ENCODE measurements at regions not wholly inside any gene's neighbourhood (a gene's known extent, or its start where the extent isn't known, plus 50 kb on each side); places are given as distances from the start of the nearest gene placed in this dataset.
"Not testable (repeated sequence)": the region's sequence is repeated elsewhere in the genome, so short reads cannot be mapped to it uniquely, and the experiment has no call there.

DNA sequence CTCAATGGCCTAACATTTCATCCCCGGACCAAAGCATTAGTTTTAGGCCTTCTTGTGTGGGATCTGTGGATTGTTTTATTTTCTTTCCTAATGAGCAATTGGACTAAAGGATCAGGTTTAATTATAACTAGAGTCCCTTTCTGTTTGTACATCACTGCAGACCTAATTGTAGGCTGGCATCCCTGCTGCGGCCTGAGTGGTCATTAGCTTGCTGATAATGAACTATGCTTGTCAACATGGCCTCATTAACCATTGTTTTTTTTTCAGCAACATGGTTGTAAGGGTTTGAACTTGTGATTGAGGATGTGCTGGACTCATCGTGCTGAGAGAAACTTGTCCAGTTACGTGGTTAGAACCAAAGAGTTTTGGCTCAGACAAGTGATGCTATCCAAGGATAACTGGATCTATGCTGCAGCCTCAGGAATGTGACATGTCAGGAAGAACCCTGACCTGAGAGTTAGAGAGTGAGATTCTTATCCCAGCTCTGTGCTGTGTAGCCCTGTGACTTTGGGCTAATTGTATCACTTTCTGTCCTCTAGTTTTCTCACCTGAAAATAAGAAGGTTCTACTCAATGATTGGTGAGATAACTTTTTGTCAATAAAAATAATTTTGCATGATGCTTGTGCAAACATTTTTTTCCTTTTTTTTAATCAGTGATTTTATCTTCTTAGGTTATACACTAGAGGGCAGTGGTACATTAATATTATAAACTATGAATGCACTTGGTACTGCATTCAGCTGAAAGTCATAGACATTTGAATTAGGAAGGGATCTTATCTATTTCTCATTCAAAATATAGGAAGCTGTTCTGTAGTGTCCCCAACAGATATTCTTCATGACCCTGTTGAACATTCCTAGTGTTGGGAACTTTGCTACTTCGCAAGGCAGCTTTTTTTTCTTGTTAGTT, 140.9 kb downstream of the RNF144B start:
- no peak for DNase-seq

GRCh38 chr6:18530201-18530600, 143.1 kb downstream of the RNF144B start:
- DNase-seq: no peak

- no peak for DNase-seq
Observed at GRCh38 chr6:18532139-18532538, 145.0 kb downstream of the RNF144B start.

DNA sequence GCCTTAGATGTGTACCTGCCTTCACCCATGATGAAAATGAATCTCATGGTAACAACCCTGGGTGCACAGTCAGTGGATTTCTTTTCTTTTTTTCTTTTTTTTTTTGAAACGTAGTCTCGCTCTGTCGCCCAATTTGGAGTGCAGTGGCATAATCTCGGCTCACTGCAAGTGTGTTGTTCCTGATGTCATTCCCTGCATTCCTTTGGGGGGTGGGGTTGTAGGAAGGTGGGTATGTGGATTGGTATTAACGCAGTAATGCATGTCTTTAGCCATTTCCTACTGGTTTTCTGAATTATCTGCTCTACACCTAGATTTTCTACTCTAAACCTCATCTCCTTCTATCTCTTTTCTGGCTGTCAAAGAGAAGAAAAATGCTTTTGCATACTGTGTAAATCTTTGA, 146.6 kb downstream of the RNF144B start:
- no peak for DNase-seq

GRCh38 chr6:18536591-18537055, 149.5 kb downstream of the RNF144B start:
- no peak for DNase-seq

DNA sequence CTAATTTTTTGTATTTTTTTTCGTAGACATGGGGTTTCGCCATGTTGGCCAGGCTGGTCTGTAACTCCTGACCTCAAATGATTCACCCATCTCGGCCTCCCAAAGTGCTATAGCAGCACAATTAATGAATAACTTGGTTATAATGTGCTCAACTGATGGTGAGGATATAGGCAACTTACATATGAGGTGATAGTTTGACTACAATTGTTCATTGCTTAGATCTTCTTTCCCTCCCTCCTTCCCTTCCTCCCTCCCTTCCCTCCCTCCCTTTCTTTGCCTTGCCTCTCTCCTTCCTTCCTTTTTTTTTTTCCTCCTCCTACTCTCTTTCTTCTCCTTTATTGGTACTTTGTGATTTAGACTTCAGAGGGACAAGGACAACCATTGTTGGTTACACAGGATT, 151.2 kb downstream of the RNF144B start:
- no peak for DNase-seq

- DNase-seq: no peak
Observed at GRCh38 chr6:18543051-18543450, 155.9 kb downstream of the RNF144B start.

- DNase-seq: not testable (repeated sequence)
Observed at GRCh38 chr6:18545142-18545541, 158.0 kb downstream of the RNF144B start.

DNA sequence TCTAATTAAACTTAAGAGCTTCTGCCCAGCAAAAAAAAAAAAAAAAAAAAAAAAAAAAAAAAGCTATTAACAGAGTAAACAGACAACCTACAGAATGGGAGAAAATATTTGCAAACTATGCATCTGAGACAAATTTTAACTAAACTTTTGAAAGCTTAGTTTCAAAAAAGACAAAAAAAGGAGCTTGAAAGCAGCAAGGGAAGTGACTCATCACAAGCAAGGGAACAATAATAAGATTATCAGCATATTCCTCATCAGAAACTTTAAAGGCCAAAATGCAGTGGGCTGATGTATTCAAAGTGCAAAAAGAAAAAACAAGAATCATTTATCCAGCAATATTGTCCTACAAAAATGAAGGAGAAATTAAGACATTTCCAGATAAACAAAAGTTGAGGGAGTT, 158.6 kb downstream of the RNF144B start:
- no peak for DNase-seq

DNA sequence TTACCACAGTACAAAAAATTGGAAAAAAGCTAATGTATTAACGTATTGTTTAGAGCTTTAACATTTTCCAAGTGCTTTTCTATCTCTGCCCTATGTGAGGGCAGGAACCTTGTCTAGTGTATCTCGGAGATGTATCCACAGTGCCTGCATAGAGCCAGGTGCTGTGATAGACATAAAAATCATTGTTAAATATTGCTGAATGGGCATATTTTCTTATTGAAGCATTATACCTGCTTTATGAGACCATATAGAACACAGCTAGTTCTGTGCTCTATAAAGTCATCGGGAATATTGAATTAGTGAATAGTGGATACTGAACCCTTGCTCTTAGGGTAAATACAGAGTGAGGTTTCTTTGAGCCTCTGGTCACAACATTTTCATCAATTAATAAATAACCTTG, 163.0 kb downstream of the RNF144B start:
- no peak for DNase-seq

GRCh38 chr6:18551228-18551627, 164.1 kb downstream of the RNF144B start:
- peak; percentile 29 for DNase-seq

DNA sequence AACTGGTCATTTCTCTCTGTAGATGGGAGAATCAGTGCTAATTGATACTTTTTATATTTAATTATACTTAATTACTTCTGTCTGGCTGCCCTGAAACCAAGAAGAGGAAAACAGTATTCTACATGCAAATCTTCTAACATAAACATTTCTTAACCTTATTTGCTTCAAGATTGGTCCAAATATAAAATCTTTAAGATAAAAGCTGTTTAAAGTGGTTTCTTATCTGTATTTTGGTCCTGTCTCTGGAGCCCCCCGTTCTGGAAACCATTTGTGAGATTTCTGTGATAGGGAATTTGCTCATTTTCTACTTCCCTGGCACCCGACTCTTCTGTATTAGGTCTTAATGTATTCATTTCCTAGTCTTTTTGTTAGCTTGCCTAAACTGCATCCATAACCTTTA, 168.6 kb downstream of the RNF144B start:
- no peak for DNase-seq

GRCh38 chr6:18561037-18561750, 174.0 kb downstream of the RNF144B start:
- no peak for DNase-seq

DNA sequence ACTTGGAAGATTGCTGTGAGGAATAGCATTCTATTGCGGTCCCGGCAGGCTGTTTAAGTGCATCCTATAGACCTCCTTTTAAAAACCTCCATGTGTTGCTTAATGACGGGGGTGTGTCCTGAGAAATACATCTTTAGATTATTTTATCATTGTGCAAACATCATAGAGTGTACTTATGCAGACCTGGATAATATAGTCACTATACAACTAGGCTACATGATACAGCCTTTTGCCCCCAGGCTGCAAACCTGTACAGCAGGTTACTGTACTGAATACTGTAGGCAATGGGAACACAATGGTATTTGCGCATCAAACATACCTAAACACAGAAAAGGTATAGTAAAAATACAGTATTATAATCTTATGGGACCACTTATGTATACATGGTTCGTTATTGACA, 175.6 kb downstream of the RNF144B start:
- DNase-seq: no peak

- no peak for DNase-seq
Observed at GRCh38 chr6:18564775-18565174, 177.6 kb downstream of the RNF144B start.

DNA sequence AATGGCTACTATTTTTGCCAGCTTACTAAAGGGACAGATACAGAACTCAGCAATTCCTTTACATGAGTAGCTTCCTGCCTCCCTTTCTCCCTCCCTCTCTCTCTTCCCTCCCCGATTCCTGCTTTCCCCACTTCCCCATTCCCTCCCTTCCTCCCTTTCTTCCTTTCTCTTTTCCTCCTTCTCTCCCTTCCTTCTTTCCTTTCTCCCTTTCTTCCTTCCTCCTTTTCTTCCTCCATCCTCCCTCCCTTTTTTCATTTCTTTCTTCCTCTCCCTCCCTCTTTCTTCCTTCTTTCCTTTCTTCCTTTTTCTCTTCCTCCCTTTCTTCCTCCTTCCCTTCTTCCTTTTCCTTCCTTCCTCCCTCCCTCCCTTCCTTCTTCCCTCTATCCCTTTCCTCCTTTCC, 178.1 kb downstream of the RNF144B start:
- DNase-seq: no peak

GRCh38 chr6:18567380-18567779, 180.2 kb downstream of the RNF144B start:
- DNase-seq: no peak

DNA sequence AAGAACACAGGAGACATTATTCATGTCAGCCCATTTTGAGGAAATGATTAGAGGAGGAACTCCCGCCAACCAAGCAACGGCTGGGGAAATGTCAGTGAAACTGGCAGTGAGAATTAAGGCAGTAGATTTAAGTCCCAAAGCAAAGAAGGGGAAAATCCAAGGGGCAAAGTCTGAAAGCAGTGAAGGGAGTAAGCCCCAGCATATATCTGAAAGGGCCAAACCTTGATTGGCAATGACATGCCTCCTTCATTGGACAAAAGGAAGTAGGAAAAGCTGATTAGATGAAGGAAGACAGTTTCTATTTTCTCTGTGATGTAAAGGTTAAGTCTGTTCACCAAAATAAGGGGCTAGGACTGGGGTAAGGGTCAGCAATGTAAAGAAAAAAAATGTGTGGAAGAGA, 190.3 kb downstream of the RNF144B start:
- DNase-seq: no peak

- no peak for DNase-seq
Observed at GRCh38 chr6:18579166-18579565, 192.0 kb downstream of the RNF144B start.

DNA sequence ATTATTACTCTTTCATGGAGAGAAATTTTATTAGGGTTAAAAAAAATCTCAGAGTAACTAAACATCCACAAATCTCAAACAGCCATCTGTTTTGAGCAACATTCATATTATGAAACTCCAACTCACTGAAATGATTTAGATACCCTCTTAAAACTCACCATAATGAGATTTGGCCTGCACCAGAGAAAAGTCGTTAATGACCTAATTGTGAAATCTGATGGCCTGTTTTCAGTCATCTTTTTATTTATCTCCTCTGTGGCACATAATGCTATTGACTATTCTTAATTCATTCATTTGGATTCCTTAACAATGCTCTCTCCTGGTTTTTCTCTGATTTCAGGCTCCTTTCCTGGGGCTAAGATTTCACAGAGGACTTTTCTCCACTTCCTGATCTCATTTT, 192.7 kb downstream of the RNF144B start:
- no peak for DNase-seq

- no peak for DNase-seq
Observed at GRCh38 chr6:18584372-18584771, 197.2 kb downstream of the RNF144B start.

DNA sequence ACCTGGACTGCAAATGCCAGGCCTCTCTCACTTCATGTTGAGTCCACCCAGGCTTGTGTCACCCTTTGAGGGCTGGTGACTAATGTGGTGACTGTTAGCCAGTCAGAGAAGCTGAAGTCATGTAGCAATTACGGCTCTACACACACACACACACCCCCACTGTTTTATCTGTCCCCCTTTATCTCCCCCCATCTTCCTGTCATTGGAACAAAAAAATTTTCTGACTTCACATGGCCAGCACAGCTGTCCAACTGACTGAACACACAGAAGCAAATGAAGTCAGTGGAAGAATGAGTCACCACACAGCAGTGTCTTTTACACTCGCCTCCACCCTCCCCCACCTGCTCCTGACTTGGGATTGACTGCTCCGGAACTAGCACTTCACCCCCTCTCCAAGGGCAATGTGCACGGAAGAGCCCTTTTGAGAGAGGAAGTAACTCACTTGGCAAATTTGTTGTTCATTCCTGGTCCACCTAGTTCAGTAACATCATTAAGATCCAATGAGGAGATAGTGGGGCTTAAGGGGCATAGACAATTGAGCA, 198.0 kb downstream of the RNF144B start:
- DNase-seq: peak; percentile 53

GRCh38 chr6:18586133-18586532, 199.0 kb downstream of the RNF144B start:
- DNase-seq: no peak

Measured in fibroblast of skin of abdomen (primary cell).